Trophoblast cell (in vitro differentiated cells and primary cell): ENCODE measurements at regions not wholly inside any gene's neighbourhood (a gene's known extent, or its start where the extent isn't known, plus 50 kb on each side); places are given as distances from the start of the nearest gene placed in this dataset.

Experiments used
- DNase-seq, 2 donors: peaks; one replicate each; pipeline ENCODE4 v3.0.0-alpha.2; 2016
- H2AFZ ChIP-seq: 2 replicates; pipeline ENCODE4 v1.6.1; 2013; ENCODE audit warnings: low read length, moderate library complexity, mild to moderate bottlenecking; ENCODE audit not compliant: insufficient read depth, poor library complexity
- H2AK5ac ChIP-seq: 2 replicates; pipeline ENCODE4 v1.6.1; 2013; ENCODE audit warnings: mild to moderate bottlenecking, low read length
- H2BK120ac ChIP-seq: 2 replicates; pipeline ENCODE4 v1.6.1; 2013; ENCODE audit warnings: low read length, mild to moderate bottlenecking, moderate library complexity; ENCODE audit not compliant: insufficient read depth, poor library complexity
- H2BK12ac ChIP-seq: 2 replicates; pipeline ENCODE4 v1.6.1; 2013; ENCODE audit warnings: mild to moderate bottlenecking, low read length, moderate library complexity
- H2BK5ac ChIP-seq: 2 replicates; pipeline ENCODE4 v1.6.1; 2013; ENCODE audit warnings: low read length, low read depth, moderate library complexity, mild to moderate bottlenecking; ENCODE audit not compliant: poor library complexity
- H3K14ac ChIP-seq: 2 replicates; pipeline ENCODE4 v1.6.1; 2013; ENCODE audit warnings: mild to moderate bottlenecking, low read length
- H3K18ac ChIP-seq: 2 replicates; pipeline ENCODE4 v1.6.1; 2013; ENCODE audit warnings: mild to moderate bottlenecking, low read length
- H3K23ac ChIP-seq: 2 replicates; pipeline ENCODE4 v1.6.1; 2013; ENCODE audit warnings: low read length
- H3K27ac ChIP-seq: 2 replicates; pipeline ENCODE4 v1.5.1; 2013; ENCODE audit warnings: low read depth, mild to moderate bottlenecking, inconsistent platforms, low read length, moderate library complexity
- H3K27me3 ChIP-seq: 2 replicates; pipeline ENCODE4 v1.6.1; 2013; ENCODE audit warnings: inconsistent platforms, mild to moderate bottlenecking, low read length, moderate library complexity; ENCODE audit not compliant: insufficient read depth
- H3K36me3 ChIP-seq, 2 experiments: 1 replicate in 1 of 2; 2 replicates in 1 of 2; pipeline ENCODE4 v1.6.1; 2013; ENCODE audit warnings: low read length in 2 of 2, mild to moderate bottlenecking in 2 of 2, moderate library complexity in 1 of 2; ENCODE audit not compliant: insufficient read depth in 2 of 2, control insufficient read depth in 1 of 2
- H3K4ac ChIP-seq: 2 replicates; pipeline ENCODE4 v1.6.1; 2013; ENCODE audit warnings: low read depth, mild to moderate bottlenecking, low read length, moderate library complexity
- H3K4me1 ChIP-seq, 2 experiments: 1 replicate in 1 of 2; 2 replicates in 1 of 2; pipeline ENCODE4 v1.6.1; 2013; ENCODE audit warnings: low read length in 2 of 2, mild to moderate bottlenecking in 2 of 2, moderate library complexity in 1 of 2; ENCODE audit not compliant: insufficient read depth in 2 of 2, control insufficient read depth in 1 of 2
- H3K4me2 ChIP-seq: 2 replicates; pipeline ENCODE4 v1.6.1; 2013; ENCODE audit warnings: inconsistent platforms, mild to moderate bottlenecking, low read length, moderate library complexity
- H3K4me3 ChIP-seq: 2 replicates; pipeline ENCODE4 v1.5.1; 2013; ENCODE audit warnings: mild to moderate bottlenecking, low read depth, low read length, inconsistent platforms
- H3K79me1 ChIP-seq: one replicate; pipeline ENCODE4 v1.6.1; 2013; ENCODE audit warnings: low read length
- H3K79me2 ChIP-seq: 2 replicates; pipeline ENCODE4 v1.6.1; 2013; ENCODE audit warnings: low read length, mild to moderate bottlenecking; ENCODE audit not compliant: control insufficient read depth, insufficient read depth, poor library complexity
- H3K9ac ChIP-seq: 2 replicates; pipeline ENCODE4 v1.6.1; 2013; ENCODE audit warnings: mild to moderate bottlenecking, low read length
- H3K9me3 ChIP-seq: 2 replicates; pipeline ENCODE4 v1.6.1; 2013; ENCODE audit warnings: low read depth, mild to moderate bottlenecking, control low read depth, inconsistent platforms, low read length; ENCODE audit not compliant: insufficient read depth
- H4K12ac ChIP-seq: 2 replicates; pipeline ENCODE4 v1.6.1; 2013; ENCODE audit warnings: low read depth, mild to moderate bottlenecking, low read length, moderate library complexity
- H4K8ac ChIP-seq: 2 replicates; pipeline ENCODE4 v1.6.1; 2013; ENCODE audit warnings: low read depth, mild to moderate bottlenecking, low read length, moderate library complexity
- H4K91ac ChIP-seq: one replicate; pipeline ENCODE4 v1.6.1; 2013; ENCODE audit warnings: low read depth, mild to moderate bottlenecking, low read length, moderate library complexity
- WGBS: extraction: QIAGEN DNeasy Blood & Tissue Kit; methylation state at CpG from one replicate; pipeline ENCODE4 v1.1.7; 2013; ENCODE audit warnings: missing lambda C conversion rate; ENCODE audit not compliant: insufficient read length, insufficient coverage; ENCODE audit errors: extremely low coverage; 5-methylcytosine and 5-hydroxymethylcytosine counted together

- Histone ChIP-seq H4K8ac (no peak overlapping the region), H2BK5ac (no peak overlapping the region)
Measured at GRCh38 chr15:91751611-91752010, 101.9 kb upstream of the SLCO3A1 start.

GRCh38 chr15:91752081-91752785 lies 101.3 kb upstream of the SLCO3A1 start:
- Histone ChIP-seq H3K36me3 (no peaks in the 10 kb centered on the region), H3K9me3 (peaks cover 19% of the 10 kb centered on the region), H3K4ac (no peak overlapping the region), H2BK12ac (no peak overlapping the region), H3K79me1 (no peaks in the 10 kb centered on the region), H3K4me2 (no peak overlapping the region), H3K14ac (no peak overlapping the region), H2BK120ac (no peak overlapping the region), H2AK5ac (no peak overlapping the region), H2AFZ (no peak overlapping the region), H3K18ac (no peak overlapping the region), H3K23ac (no peak overlapping the region), H3K4me3 (no peak overlapping the region), H3K79me2 (no peaks in the 10 kb centered on the region), H3K27me3 (no peaks in the 10 kb centered on the region), H2BK5ac (no peak overlapping the region), H3K4me1 (no peaks in the 10 kb centered on the region), H3K27ac (no peak overlapping the region), H4K91ac (no peak overlapping the region), H4K12ac (no peak overlapping the region), H3K9ac (no peak overlapping the region), H4K8ac (no peak overlapping the region)
- DNase-seq, result no peak
- no CpG with 5 or more reads among the region's 8 CpGs for WGBS

More at GRCh38 chr15:91751611-91752010, 101.9 kb upstream of the SLCO3A1 start:
- no peaks in the 10 kb centered on the region for H3K27me3 ChIP-seq
- no peak overlapping the region for H3K4me2 ChIP-seq
- H2AK5ac ChIP-seq, result no peak overlapping the region
- no peaks in the 10 kb centered on the region for H3K4me1 ChIP-seq
- H3K36me3 ChIP-seq, result no peaks in the 10 kb centered on the region
- H4K91ac ChIP-seq, result no peak overlapping the region
- H3K4ac ChIP-seq, result no peak overlapping the region
- no peak overlapping the region for H2BK12ac ChIP-seq
- no CpG with 5 or more reads among the region's 2 CpGs for WGBS
- no peak overlapping the region for H2BK120ac ChIP-seq
- H3K4me3 ChIP-seq, result no peak overlapping the region
- no peaks in the 10 kb centered on the region for H3K79me1 ChIP-seq
- no peak overlapping the region for H4K12ac ChIP-seq
- no peak overlapping the region for H3K9ac ChIP-seq
- no peaks in the 10 kb centered on the region for H3K79me2 ChIP-seq
- H3K14ac ChIP-seq, result no peak overlapping the region
- no peak overlapping the region for H3K27ac ChIP-seq
- peak overlapping the region; percentile 30 for H3K23ac ChIP-seq
- no peak for DNase-seq
- no peak overlapping the region for H2AFZ ChIP-seq
- H3K9me3 ChIP-seq, result peaks cover 19% of the 10 kb centered on the region
- H3K18ac ChIP-seq, result no peak overlapping the region

GRCh38 chr15:91759560-91759959 lies 93.9 kb upstream of the SLCO3A1 start:
- Histone ChIP-seq H2AK5ac (no peak overlapping the region), H2AFZ (no peak overlapping the region), H4K12ac (no peak overlapping the region), H4K8ac (no peak overlapping the region), H3K79me2 (no peaks in the 10 kb centered on the region), H3K79me1 (no peaks in the 10 kb centered on the region), H3K9me3 (no peaks in the 10 kb centered on the region), H3K14ac (no peak overlapping the region), H2BK120ac (no peak overlapping the region), H2BK5ac (no peak overlapping the region), H3K18ac (no peak overlapping the region), H3K4ac (no peak overlapping the region), H2BK12ac (no peak overlapping the region), H3K9ac (peak overlapping the region; percentile 3), H3K4me2 (no peak overlapping the region), H3K27me3 (no peaks in the 10 kb centered on the region), H3K4me3 (no peak overlapping the region), H3K27ac (no peak overlapping the region), H3K4me1 (no peaks in the 10 kb centered on the region), H3K23ac (no peak overlapping the region), H4K91ac (no peak overlapping the region), H3K36me3 (no peaks in the 10 kb centered on the region)
- DNase-seq, result no peak
- no CpG with 5 or more reads among the region's 2 CpGs for WGBS

- no peak overlapping the region for H3K14ac ChIP-seq
- no peak overlapping the region for H3K23ac ChIP-seq
- H2BK120ac ChIP-seq, result no peak overlapping the region
- no peak overlapping the region for H3K4me3 ChIP-seq
- H4K91ac ChIP-seq, result no peak overlapping the region
- H3K27ac ChIP-seq, result no peak overlapping the region
- no peaks in the 10 kb centered on the region for H3K79me2 ChIP-seq
- no peak overlapping the region for H3K4ac ChIP-seq
- WGBS, result no CpG with 5 or more reads among the region's 3 CpGs
- no peak overlapping the region for H3K18ac ChIP-seq
- H3K4me2 ChIP-seq, result no peak overlapping the region
- no peak overlapping the region for H4K12ac ChIP-seq
- H2BK12ac ChIP-seq, result no peak overlapping the region
- no peak overlapping the region for H4K8ac ChIP-seq
- H3K9ac ChIP-seq, result no peak overlapping the region
- H3K4me1 ChIP-seq, result no peaks in the 10 kb centered on the region
- no peak for DNase-seq
- H3K36me3 ChIP-seq, result no peaks in the 10 kb centered on the region
- no peaks in the 10 kb centered on the region for H3K79me1 ChIP-seq
- no peak overlapping the region for H2AK5ac ChIP-seq
- no peaks in the 10 kb centered on the region for H3K27me3 ChIP-seq
- H2BK5ac ChIP-seq, result no peak overlapping the region
- H2AFZ ChIP-seq, result no peak overlapping the region
- H3K9me3 ChIP-seq, result no peaks in the 10 kb centered on the region
Measured at GRCh38 chr15:91765660-91766059, 87.8 kb upstream of the SLCO3A1 start.
